Myocyte (in vitro differentiated cells): ENCODE measurements at regions not wholly inside any gene's neighbourhood (a gene's known extent, or its start where the extent isn't known, plus 50 kb on each side); places are given as distances from the start of the nearest gene placed in this dataset.
A peak's percentile ranks its signal among the peaks of the same experiment; 100 is the strongest.

ENCODE experiments used
- DNase-seq: peaks from one replicate; pipeline ENCODE4 v3.0.0-alpha.2; 2012; ENCODE audit warnings: low read depth

- DNase-seq = no peak
Observed at GRCh38 chr7:98040626-98041360, 50.8 kb upstream of the OCM2 start.

GRCh38 chr7:98046816-98047215 is 56.8 kb upstream of the OCM2 start:
- DNase-seq = no peak

DNA sequence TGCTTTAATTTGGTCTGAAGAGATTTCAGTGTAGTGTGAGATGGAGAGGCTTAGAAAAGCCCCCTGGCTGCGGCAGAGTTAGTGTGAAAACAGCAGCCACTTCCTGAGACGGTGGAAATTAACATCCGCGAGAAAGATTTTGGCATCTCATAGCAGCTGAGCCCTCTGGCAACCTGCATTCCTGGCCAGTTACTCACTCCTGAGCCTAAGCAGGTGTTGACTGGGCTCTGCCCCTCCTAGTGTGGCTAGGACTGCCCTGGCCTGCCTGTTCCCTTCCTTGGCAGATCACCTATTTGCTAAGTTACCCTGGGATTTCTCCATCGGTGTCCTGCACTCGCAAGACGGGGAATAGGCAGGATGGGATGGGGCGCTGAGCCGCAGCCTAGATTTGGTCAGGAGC is 57.6 kb upstream of the LMTK2 start:
- DNase-seq = peak; percentile 12

- no peak for DNase-seq
Observed at GRCh38 chr7:98051118-98051744, 55.4 kb upstream of the LMTK2 start.

DNA sequence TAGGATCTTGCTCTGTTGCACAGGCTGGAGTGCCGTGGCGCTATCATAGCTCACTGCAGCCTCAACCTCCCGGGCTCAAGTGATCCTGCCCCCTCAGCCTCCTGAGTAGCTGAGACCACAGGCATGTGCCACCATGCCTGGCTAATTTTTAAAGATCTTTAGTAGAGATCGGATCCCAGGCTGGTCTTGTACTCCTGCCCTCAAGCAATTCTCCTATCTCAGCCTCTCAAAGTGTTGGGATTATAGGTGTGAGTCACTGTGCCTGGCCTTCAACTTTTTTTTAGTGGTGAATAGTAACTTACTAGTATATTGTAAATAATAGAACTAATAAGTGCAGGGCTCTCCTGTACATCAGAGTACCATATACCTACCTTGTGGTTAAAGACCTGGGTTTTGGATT is 52.1 kb upstream of the LMTK2 start:
- no peak for DNase-seq

- no peak for DNase-seq
Observed at GRCh38 chr7:98056580-98056979, 50.1 kb upstream of the LMTK2 start.
